GM21576 (cell line): ENCODE measurements at regions not wholly inside any gene's neighbourhood (a gene's known extent, or its start where the extent isn't known, plus 50 kb on each side); places are given as distances from the start of the nearest gene placed in this dataset.

Experiments used
- ATAC-seq: cut with Tn5 transposase; IDR thresholded peaks from one replicate; pipeline ENCODE4 v1.9.1; 2021; ENCODE audit warnings: mild to moderate bottlenecking, moderate library complexity; ENCODE audit not compliant: unreplicated experiment

GRCh38 chr1:68378296-68379084, 71.3 kb downstream of the RPE65 start:
- no peak for ATAC-seq

- no peak for ATAC-seq
Observed at GRCh38 chr1:68377098-68377497, 72.7 kb downstream of the RPE65 start.

DNA sequence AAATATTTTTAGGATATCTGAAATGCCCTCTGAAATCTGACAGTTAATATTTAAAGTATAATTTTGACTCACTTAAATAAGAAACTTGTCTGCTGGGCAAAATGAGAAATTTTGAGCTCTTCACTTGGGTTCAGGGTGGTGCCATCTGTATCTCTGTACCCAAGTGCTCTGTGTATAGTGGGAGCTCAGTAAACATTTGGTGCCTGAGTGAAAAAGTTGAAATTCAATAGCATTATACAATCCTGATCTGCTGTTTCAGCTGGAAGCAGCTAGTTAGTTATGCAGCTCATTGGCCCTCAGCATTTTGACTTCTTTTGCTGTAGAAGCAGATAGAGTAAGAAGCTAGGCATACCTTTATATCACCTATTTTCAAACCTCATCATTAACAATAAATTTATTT, 73.3 kb downstream of the RPE65 start:
- ATAC-seq = no peak

DNA sequence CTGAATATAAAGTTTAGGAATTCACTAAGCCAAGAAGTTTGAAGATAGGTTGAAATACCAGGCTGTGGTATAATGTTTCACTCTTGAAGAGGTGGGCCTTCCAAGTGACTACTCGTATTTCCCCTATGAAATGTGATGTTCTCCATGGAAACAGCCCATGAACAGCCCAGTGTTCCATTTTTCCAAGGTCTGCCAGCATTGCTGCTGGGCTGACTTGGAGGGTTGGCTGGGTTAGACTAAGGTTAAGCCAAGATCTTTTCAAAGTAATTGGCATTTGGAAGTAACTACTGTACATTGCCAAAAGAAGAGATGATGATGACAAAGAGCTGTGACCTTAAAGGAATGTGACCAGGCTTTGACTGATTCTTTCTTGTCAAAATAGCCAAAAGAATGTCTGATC, 73.8 kb downstream of the RPE65 start:
- no peak for ATAC-seq

- no peak for ATAC-seq
Observed at GRCh38 chr1:68373173-68373572, 76.6 kb downstream of the RPE65 start.

DNA sequence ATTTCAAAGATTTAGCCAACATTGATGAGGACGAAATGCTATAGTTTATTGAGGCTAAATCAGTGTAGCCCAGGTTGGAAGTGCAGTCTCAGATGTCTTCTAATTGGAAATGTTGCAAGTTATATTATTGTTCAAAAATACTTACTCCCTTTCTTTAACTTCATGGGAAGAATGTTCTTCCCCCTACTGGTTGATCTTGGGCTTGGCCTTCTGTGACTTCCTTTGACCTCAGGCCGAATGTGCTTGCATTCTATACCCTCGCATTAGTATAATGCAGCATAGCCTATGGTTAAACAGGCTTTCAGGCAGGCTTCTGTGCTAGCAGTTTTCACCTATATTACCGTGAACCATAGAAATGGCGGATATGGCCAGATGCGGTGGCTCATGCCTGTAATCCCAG, 77.3 kb downstream of the RPE65 start:
- no peak for ATAC-seq

DNA sequence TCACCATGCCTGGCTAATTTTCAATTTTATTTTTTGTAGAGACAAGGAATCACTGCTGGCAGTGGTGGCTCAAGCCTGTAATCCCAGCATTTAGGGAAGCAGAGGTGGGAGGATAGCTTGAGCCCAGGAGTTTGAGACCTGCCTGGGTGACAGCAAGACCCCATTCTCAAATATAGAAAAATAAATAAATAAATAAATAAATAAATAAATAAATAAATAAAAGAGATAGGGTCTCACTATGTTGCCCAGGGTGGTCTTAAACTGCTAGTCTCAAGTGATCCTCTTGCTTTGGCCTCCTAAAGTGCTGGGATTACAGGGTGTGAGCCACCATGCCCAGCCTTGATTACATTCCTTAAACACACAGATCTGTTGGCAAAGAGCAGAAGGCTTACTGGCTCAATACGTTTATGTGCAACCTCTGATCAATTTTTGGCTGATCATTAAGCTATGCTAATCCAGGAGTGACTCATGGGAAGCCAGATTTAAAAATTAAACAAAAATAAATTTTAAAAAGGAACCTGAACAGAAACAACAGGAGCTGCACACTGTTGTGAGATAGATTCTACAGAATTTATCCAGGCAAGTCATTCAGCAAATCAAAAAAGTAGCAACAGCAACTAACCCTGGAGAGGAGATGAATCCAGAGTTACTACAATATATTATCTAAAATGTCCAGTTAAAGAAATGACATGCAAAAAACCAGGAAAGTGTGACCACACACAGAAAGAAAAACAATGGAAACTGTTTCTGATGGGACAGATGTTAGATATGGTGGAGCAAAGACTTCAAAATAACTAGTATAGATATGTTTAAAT, 79.4 kb downstream of the RPE65 start:
- no peak for ATAC-seq

DNA sequence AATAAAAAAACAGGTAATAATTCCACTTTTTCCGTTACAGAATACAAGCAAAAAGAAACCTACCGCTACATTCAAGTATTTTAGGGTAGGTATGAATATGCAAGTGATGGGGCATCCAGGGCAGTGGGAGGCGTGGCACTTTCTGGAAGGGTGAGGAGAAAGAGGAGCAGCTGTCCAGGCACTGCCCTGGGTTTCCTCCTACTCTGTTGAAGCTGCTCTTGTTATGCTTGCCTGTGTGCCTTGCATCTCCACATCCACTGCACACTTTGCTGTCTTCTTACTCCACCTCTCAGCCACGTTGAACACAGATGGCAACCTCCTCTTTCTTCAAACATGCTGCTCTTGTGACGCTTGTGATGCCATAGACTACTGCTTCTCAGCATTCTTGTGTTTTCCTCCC, 83.2 kb downstream of the RPE65 start:
- ATAC-seq = no peak

DNA sequence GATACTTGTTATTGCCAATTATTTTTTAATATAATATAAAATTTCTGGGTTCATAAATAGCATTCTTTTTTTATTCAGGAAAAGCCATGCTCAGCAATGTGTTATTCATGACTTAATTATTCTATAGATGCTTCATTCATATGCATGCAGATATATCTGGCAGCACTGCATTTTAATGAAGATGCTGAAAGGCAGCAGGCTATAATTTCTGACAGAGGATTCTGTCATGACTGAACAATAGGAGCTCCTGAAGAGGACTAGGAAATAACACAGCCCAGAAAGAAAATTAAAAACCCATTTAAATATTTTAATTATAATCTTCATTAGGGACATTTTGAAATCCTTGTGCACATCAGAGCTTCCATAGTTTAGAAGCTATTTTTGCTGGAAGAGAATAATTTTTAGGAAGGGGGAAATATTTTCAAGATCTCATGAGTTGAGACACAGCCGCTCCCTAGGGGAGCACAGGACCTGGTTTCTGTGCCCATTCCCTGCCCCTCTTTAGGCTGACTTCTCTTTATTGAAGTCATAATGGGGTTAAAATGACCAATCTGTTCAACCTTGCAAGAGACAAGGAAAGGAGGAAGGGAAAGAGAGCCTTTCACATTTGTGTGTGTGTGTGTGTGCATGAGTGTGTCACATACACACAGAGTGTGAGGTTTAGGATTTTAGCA, 83.9 kb downstream of the RPE65 start:
- no peak for ATAC-seq

- no peak for ATAC-seq
Observed at GRCh38 chr1:68363339-68363738, 86.4 kb downstream of the RPE65 start.

GRCh38 chr1:68361346-68361910, 88.3 kb downstream of the RPE65 start:
- no peak for ATAC-seq

- no peak for ATAC-seq
Observed at GRCh38 chr1:68359045-68359444, 90.7 kb downstream of the RPE65 start.

GRCh38 chr1:68358439-68358838, 91.3 kb downstream of the RPE65 start:
- ATAC-seq = no peak

DNA sequence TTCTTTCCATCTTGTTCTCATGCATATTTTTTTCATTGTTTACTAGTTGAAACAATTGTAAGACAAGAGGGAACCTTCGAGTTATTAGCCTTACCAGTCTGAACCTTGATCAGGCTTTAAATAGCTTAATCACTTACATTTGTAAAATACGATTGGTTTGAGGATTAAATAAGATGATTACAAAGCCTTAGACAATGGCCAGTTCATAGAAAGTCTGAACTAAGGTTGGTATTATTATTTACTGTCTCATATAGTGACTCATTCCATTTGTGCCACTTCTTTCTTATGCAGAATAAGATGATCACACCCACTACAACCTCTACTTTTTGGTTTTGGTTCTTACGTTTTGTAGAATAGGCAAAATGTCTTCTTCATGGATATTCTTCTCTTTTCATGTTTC, 94.1 kb downstream of the RPE65 start:
- ATAC-seq = no peak

DNA sequence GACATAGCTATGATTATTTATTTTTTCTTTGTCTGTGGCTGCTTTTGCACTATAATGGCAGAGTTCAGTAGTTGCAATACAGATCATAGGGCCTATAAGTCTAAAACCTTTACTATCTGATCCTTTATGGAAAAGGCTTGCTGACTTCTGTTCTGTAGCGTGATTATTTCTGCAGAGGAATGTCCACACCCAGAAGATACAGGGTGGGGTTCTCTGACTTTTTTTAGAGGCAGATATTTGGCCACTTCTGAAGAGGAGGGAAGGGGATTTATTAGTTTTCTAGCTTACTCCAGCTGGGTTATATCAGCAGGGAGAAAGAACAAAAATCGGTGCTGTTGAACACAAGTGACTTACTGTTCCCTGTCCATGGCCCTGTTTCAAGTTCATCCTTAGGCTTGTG, 97.6 kb downstream of the RPE65 start:
- no peak for ATAC-seq

GRCh38 chr1:68347415-68347814, 102.3 kb downstream of the RPE65 start:
- ATAC-seq = peak; percentile 99

GRCh38 chr1:68346188-68346808, 103.5 kb downstream of the RPE65 start:
- ATAC-seq = no peak

- no peak for ATAC-seq
Observed at GRCh38 chr1:68344208-68344607, 105.5 kb downstream of the RPE65 start.

DNA sequence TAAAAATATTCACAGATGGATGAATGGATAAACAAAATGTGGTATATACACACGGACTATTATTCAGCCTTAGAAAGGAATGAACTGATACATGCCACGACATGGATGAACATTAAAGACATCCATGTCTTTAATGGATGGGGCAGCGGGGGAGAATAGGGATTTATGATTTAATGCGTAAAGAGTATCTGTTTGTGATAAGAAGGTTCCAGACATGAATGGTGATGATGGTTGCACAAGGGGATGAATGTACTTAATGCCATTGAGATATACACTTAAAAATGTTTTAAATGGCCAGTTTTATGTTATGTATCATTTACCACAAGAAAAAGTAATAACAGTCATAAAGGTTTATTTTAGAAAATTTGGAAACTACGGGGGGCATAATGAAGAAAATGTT, 108.6 kb upstream of the WLS start:
- no peak for ATAC-seq

- no peak for ATAC-seq
Observed at GRCh38 chr1:68339505-68339904, 107.2 kb upstream of the WLS start.

DNA sequence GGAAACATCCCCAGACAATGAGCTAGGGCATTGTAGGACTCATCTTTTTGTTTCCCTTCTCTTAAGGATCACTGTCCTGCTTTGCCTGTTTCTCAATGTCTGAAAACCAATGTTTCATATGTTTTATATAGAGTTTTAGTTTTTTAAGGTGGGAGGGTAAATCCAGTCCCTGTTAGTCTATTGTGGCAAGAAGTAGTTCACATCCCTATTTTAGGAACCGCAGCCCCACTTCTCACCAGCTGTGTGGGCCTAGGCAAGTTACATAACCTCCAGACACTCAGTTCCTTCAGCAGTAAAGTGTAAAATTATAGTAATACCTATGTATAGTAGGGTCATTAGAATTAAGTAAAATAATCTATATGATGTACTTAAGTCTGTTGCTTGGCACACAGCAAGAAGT, 105.8 kb upstream of the WLS start:
- no peak for ATAC-seq
